Left lobe of liver (tissue), 2 donors: ENCODE measurements at regions not wholly inside any gene's neighbourhood (a gene's known extent, or its start where the extent isn't known, plus 50 kb on each side); places are given as distances from the start of the nearest gene placed in this dataset.
A peak's percentile ranks its signal among the peaks of the same experiment; 100 is the strongest.

ENCODE experiments used
- ATAC-seq: fragments of 200-7000 bp; cut with Tn5 transposase; one replicate; pipeline ENCODE4 v1.9.1; 2020; ENCODE audit warnings: mild to moderate bottlenecking, moderate library complexity
- DNase-seq: peaks from one replicate; pipeline ENCODE4 v3.0.0-alpha.2; 2020; ENCODE audit warnings: low spot score
- donor health status: DM: no; HTN: no; CAD: no; lungs with moderate emphysema.
- donor health status: DM: no; HTN: yes; CAD: no.

DNA sequence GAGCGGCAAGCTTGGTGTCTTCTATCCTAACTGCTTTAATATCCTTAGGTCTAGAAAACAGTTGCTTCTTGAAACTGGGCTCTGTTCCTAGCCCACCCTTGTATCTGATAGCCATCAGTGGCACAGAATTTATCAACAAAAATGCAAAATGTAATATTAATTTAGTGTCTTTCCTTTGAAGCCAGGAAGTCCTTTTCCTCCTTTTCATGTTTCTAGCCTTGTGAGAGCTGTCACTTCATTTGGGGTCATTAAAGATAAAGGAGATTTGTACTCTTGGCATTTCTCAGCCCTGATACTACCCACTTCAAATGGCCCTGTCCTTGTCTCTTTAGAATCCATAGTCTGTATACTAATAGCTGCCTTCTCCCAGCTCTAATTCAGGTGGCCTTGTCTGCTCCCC is 111.0 kb downstream of the GAS1 start:
- ATAC-seq = no peak
- no peak for DNase-seq

GRCh38 chr9:86830356-86830755 is 117.0 kb downstream of the GAS1 start:
- ATAC-seq (no peak), DNase-seq (no peak)

- no peak for ATAC-seq
Observed at GRCh38 chr9:86829496-86830046, 117.7 kb downstream of the GAS1 start.

DNA sequence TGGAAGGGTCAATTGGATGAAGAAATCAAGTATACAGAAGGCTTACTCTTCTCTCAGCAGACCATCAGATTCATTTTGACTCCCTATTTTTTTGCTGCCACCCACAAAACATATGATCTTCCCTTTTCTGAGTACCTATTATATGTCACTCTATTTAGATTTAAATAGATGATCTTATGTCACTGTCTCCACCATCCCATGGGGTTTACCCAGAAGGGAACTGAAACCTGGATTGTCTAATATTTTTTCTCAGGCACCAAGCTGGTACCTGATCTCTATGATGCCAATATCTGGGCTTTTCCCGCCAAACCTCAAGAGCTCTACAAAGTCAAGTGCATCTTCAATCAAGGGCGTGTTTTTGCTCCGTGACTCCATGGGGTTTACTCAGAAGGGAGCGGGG is 118.7 kb downstream of the GAS1 start:
- DNase-seq = no peak
- ATAC-seq = no peak

More at GRCh38 chr9:86829496-86830046, 117.7 kb downstream of the GAS1 start:
- no peak for DNase-seq

DNA sequence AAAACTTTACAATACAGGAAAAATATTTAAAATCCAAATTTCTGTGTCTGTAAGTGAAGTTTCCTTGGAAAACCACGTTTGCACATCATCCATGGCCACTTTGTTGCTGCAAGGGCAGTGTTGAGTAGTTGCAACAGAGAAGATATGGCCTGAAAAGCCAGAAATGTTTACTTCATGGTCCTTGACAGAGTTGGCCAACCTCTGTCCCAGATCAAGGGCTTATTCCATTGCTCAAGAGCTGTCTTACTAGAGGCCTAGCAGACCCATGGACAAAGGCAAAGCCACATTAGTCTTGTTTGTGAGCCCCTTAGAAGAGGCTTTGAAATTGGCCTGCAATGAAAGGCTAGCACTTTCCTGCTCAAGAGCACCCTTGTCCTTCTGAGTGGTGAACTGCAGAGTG is 119.4 kb downstream of the GAS1 start:
- ATAC-seq = no peak

GRCh38 chr9:86825299-86825698 is 122.0 kb downstream of the GAS1 start:
- DNase-seq = no peak
- no peak for ATAC-seq

More for the DNA sequence above, 119.4 kb downstream of the GAS1 start:
- no peak for DNase-seq

DNA sequence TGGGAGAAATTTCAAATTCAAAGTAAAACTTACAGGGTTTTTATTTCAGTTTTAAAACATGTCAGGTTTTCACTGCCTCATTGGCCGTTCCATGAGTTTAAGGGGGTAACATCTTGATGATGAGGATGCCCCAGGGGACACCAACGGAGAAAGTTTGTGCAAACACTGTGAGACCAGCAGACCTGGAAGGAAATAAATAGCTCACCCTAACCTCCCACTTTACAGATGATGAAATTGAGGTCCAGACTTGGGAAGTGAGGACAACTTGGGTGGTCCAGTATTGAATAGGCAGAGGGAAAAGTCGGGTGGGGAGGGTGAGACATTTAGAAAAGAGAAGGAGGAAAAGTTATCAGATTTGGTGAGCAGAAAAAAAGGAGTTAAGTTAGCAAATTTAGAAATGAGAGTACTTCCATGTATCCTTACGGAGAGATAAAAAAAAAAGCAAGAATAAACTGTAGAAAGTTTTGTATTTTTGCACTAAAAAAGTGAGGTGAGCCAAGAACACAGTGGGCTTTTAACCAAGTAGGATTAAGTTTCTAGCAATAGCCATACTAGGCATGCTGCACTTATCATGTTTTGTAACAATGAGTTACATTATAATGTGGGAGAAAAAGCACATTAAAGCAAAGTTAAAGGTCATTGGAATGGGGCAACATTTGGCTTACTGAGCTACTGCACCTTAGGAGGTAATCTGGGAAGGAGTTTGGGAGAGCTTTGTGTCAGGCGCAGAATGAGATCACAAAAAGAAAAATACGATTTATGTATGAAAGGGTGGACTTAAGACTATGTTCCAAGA is 125.1 kb downstream of the GAS1 start:
- DNase-seq (no peak), ATAC-seq (no peak)

GRCh38 chr9:86821006-86821845 is 126.1 kb downstream of the GAS1 start:
- ATAC-seq (no peak), DNase-seq (no peak)

DNA sequence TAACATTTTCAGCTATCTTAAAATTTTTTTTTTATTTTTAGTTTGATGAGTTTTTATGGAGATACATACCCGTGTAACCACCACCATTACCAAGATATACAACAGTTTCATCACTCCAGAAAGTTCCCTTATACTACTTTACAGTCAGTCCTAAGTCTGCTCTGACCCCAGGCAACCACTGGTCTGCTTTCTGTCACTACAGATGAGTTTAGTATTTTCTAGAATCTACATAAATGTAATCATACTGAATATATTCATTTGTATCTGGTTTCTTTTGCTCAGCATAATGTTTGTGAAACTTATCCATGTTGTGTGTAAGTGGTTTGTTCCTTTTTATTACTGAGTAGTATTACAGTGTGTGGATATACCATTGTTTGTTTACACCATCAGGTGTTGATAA is 127.8 kb downstream of the GAS1 start:
- no peak for DNase-seq
- no peak for ATAC-seq

DNA sequence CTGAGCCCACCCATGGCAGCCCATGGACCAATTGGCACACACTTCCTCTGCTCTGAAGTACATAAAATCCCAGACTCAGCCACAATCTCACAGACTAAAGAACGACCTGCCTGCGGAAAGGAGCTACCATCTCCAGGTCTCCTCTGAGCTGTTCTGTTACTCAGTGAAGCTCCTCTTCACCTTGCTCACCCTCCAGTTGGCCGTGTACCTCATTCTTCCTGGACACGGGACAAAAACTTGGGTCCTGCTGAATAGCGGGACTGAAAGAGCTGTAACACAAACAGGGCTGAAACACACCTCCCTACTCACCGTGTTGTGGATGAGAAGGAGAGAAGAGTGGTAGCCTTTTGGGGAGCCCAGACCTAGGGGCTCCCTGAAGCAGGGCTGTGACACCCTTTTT is 128.7 kb downstream of the GAS1 start:
- DNase-seq = no peak
- no peak for ATAC-seq

DNA sequence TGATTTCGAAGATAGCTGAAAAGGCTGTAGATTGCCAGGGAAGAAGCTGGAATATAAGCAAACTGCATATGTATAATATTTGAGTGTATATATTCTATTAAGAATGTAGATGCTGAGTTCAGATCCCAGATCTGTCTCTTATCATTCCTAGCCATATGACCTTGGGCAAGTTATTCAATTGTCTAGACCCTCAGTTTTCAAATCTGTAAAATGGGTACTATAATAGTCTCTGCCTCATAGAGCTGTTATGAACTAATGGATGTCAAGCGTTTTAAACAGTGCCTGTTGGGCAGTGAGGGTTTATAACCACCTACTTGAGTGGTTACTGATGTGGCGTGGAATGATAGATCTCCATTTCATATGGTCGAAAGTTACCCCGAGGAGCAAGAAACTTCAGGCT is 130.4 kb downstream of the GAS1 start:
- DNase-seq (no peak), ATAC-seq (no peak)

GRCh38 chr9:86816366-86816765 is 130.9 kb downstream of the GAS1 start:
- DNase-seq = no peak
- no peak for ATAC-seq

GRCh38 chr9:86812616-86813015 is 134.7 kb downstream of the GAS1 start:
- ATAC-seq = no peak
- DNase-seq = no peak

- ATAC-seq (no peak), DNase-seq (no peak)
Observed at GRCh38 chr9:86809759-86810367, 137.4 kb downstream of the GAS1 start.

DNA sequence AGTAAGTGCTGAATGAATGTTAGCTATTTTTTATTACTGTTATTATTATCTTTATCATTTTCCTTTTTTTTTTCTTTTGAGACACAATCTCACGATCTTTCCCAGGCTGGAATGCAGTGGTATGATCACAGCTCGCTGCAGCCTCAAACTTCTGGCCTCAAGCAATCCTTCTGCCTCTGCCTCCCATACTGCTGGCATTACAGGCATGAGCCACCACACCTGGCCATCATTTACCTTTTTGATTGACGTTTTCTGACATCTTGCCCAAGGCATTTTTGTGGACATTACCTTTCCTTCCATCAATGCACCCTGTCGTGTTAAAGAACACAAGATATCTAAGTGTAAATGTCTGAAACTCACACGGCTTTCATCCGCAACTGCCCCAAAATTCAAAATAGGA is 138.2 kb downstream of the GAS1 start:
- DNase-seq = no peak

DNA sequence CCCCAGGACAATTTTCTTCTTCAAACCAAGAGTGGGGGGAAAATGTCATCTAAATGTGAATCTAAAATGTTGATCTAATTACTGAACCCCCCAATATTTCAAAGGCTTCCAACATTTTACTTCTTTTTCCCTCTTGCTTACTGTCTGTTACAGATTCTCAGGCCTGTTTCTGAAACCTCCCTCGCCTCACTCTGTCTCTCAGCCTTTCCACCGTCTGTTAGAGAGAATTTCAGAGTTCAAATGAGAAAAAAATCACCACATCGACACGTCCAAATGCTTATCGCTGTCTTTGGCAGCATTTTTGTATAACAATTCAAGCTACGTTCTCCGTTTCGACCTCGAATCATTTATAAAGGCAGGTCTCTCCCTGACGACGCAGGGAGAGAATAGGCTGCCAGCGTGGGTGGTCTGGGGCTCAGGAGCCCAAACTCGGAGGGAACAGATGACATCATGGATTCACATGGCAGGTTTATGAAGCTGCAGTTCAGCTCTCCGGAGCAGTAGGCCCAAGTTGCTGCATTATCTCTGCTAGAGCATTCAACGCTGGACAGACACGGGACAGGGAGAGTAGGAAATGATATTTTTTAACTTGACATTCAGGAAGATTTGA is 139.8 kb downstream of the GAS1 start:
- ATAC-seq (no peak), DNase-seq (no peak)

More for the DNA sequence above, 138.2 kb downstream of the GAS1 start:
- ATAC-seq = no peak

DNA sequence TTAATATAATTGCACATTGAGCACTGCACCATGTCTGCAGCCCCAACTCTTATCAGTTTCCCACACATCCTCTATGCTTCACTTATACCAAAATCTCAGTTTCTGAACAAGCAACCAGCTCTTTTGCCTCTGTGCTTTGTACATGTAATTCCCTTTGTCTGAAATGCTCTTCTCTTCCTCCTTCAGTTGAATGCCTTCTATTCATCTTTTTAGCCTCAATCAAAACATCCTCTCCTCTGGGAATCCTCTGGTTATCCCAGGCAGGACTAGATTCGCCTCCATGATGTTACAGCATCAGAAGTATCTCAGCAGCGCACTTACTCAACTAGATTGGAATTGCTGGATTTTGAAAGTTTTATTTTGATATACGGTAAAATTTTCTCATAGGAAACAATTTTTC is 143.3 kb downstream of the GAS1 start:
- no peak for ATAC-seq
- DNase-seq = no peak

GRCh38 chr9:86802900-86803673 is 144.2 kb downstream of the GAS1 start:
- DNase-seq (no peak), ATAC-seq (no peak)

- DNase-seq (no peak), ATAC-seq (peak; percentile 46)
Observed at GRCh38 chr9:86801246-86801645, 146.1 kb downstream of the GAS1 start.

DNA sequence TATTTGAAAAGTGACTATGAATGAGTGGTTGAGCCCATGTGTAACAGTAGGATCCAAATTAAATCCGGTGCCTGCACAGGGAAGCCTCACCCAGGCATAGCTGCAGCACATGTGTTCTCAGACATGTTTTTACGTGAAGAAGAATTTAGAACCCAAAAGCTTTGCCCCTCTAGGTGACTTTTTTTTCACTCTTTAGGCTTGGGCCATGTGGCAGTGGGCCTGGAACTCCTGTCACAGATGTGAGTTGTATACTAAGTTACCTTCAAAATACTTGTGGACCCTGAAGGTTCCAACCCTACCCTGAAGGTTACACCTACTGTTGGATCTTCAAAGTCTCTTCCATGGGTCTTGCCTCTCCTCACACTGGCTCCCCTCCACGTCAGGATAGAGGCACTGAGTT is 146.6 kb downstream of the GAS1 start:
- no peak for ATAC-seq
- no peak for DNase-seq
